Kidney (tissue), 13 donors: ENCODE measurements at regions not wholly inside any gene's neighbourhood (a gene's known extent, or its start where the extent isn't known, plus 50 kb on each side); places are given as distances from the start of the nearest gene placed in this dataset.

Experiments used
- DNase-seq, 5 donors: peaks; one replicate each; pipeline ENCODE4 v3.0.0-alpha.2; 2013 to 2020
- FAIRE-seq: peaks from 2 replicates; lab custom pipeline; 2012; peaks lifted over from hg19 to GRCh38; lab: Jason Lieb, UNC
- H3K27ac ChIP-seq, 2 donors: one replicate each; pipeline ENCODE4 v1.7.0; 2013; ENCODE audit warnings: low read depth in 2 of 2, low read length in 2 of 2, inconsistent platforms in 1 of 2
- H3K27me3 ChIP-seq: one replicate; pipeline ENCODE4 v1.7.1; 2013; ENCODE audit warnings: low read length, inconsistent platforms; ENCODE audit not compliant: control insufficient read depth, insufficient read depth
- H3K36me3 ChIP-seq, 3 donors: one replicate each; pipeline versions ENCODE4 v1.7.0 to v1.7.1; 2013; ENCODE audit warnings: low read length in 3 of 3, control low read depth in 1 of 3, inconsistent platforms in 1 of 3; ENCODE audit not compliant: insufficient read depth in 3 of 3, control insufficient read depth in 2 of 3
- H3K4me1 ChIP-seq, 3 donors: one replicate each; pipeline versions ENCODE4 v1.7.0 to v1.7.1; 2013; ENCODE audit warnings: low read length in 3 of 3, inconsistent platforms in 1 of 3, low read depth in 1 of 3; ENCODE audit not compliant: control insufficient read depth in 2 of 3, insufficient read depth in 2 of 3
- H3K4me3 ChIP-seq, 3 donors: one replicate each; pipeline versions ENCODE4 v1.7.0 to v1.8.1; 2013; ENCODE audit warnings: low read length in 3 of 3, control low read depth in 1 of 3, inconsistent platforms in 1 of 3
- H3K9ac ChIP-seq, 3 donors: one replicate each; pipeline versions ENCODE4 v1.7.0 to v1.7.1; 2013; ENCODE audit warnings: low read length in 3 of 3, control low read depth in 1 of 3, inconsistent platforms in 1 of 3
- H3K9me3 ChIP-seq, 3 donors: one replicate each; pipeline versions ENCODE4 v1.7.0 to v1.7.1; 2013; ENCODE audit warnings: low read length in 3 of 3, control low read depth in 1 of 3, inconsistent platforms in 1 of 3; ENCODE audit not compliant: control insufficient read depth in 2 of 3, insufficient read depth in 1 of 3
- intact Hi-C: fragments of 100-400 bp; cut with DNase I; formaldehyde crosslinking; loops from one replicate; pipeline ENCODE4 v1.11.1; 2022
- TF ChIP-seq, protein P1 (sequence below): IDR thresholded peaks from 3 replicates; pipeline ENCODE4 v1.5.1; 2012; ENCODE audit warnings: mild to moderate bottlenecking, moderate library complexity, borderline replicate concordance; ENCODE audit not compliant: insufficient read depth; ENCODE audit errors: extremely low read depth
- donor health status: control.
- donor health status: control.
- donor health status: control.
- donor health status: control.
- donor health status: control.
- donor health status: DM: yes; HTN: yes; CAD: no.
- donor health status: Normal renal cell carcinoma (clear cell type).

- DNase-seq (no peak), FAIRE-seq (no peak)
- Histone ChIP-seq H3K9ac (no peak overlapping the region), H3K9me3 (no peaks in the 10 kb centered on the region), H3K27ac (no peak overlapping the region), H3K4me1 (no peaks in the 10 kb centered on the region), H3K27me3 (no peaks in the 10 kb centered on the region), H3K36me3 (no peaks in the 10 kb centered on the region), H3K4me3 (no peak overlapping the region)
- intact Hi-C loops: no loop called here
- TF ChIP-seq, protein P1, sequence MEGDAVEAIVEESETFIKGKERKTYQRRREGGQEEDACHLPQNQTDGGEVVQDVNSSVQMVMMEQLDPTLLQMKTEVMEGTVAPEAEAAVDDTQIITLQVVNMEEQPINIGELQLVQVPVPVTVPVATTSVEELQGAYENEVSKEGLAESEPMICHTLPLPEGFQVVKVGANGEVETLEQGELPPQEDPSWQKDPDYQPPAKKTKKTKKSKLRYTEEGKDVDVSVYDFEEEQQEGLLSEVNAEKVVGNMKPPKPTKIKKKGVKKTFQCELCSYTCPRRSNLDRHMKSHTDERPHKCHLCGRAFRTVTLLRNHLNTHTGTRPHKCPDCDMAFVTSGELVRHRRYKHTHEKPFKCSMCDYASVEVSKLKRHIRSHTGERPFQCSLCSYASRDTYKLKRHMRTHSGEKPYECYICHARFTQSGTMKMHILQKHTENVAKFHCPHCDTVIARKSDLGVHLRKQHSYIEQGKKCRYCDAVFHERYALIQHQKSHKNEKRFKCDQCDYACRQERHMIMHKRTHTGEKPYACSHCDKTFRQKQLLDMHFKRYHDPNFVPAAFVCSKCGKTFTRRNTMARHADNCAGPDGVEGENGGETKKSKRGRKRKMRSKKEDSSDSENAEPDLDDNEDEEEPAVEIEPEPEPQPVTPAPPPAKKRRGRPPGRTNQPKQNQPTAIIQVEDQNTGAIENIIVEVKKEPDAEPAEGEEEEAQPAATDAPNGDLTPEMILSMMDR: no peak
Measured at GRCh38 chr6:744666-745353, 51.9 kb upstream of the EXOC2 start.

- DNase-seq (no peak), FAIRE-seq (no peak)
- Histone ChIP-seq H3K4me3 (no peak overlapping the region), H3K27ac (no peak overlapping the region), H3K9me3 (no peaks in the 10 kb centered on the region), H3K4me1 (no peaks in the 10 kb centered on the region), H3K27me3 (no peaks in the 10 kb centered on the region), H3K9ac (no peak overlapping the region), H3K36me3 (no peaks in the 10 kb centered on the region)
- TF ChIP-seq, protein P1: no peak
- intact Hi-C loops: no loop called here
Measured at GRCh38 chr6:743320-744096, 50.6 kb upstream of the EXOC2 start.
